ENCODE measurements at regions not wholly inside any gene's neighbourhood (a gene's known extent, or its start where the extent isn't known, plus 50 kb on each side); places are given as distances from the start of the nearest gene placed in this dataset.

GRCh38 chr1:106995970-106996369, 60.5 kb upstream of the PRMT6 start:
- no peak for ATAC-seq
- Histone ChIP-seq H3K4me3 (no peak overlapping the region), H3K27me3 (no peaks in the 10 kb centered on the region), H3K36me3 (no peaks in the 10 kb centered on the region), H3K4me1 (no peaks in the 10 kb centered on the region), H3K9me3 (no peaks in the 10 kb centered on the region), H3K27ac (no peak overlapping the region)
- intact Hi-C loops (cut with DNase I) = no loop called here
- no peak for TF ChIP-seq CTCF (IDR thresholded peaks at IDR 0.05)
- DNase-seq = no peak

- H3K9me3 ChIP-seq = no peaks in the 10 kb centered on the region
- H3K27me3 ChIP-seq = no peaks in the 10 kb centered on the region
- no peaks in the 10 kb centered on the region for H3K4me1 ChIP-seq
- H3K4me3 ChIP-seq = no peak overlapping the region
- ATAC-seq (no peak), DNase-seq (no peak)
- H3K36me3 ChIP-seq = no peaks in the 10 kb centered on the region
- TF ChIP-seq CTCF (IDR thresholded peaks at IDR 0.05) = no peak
- H3K27ac ChIP-seq = no peak overlapping the region
- intact Hi-C loops (cut with DNase I) = no loop called here
These were observed 58.0 kb upstream of the PRMT6 start for GRCh38 chr1:106998431-106999002.

GRCh38 chr1:107000902-107001301, 55.6 kb upstream of the PRMT6 start:
- ATAC-seq (no peak), DNase-seq (no peak)
- Histone ChIP-seq H3K9me3 (no peaks in the 10 kb centered on the region), H3K27ac (no peak overlapping the region), H3K27me3 (no peaks in the 10 kb centered on the region), H3K36me3 (no peaks in the 10 kb centered on the region), H3K4me3 (no peak overlapping the region), H3K4me1 (no peaks in the 10 kb centered on the region)
- TF ChIP-seq CTCF (IDR thresholded peaks at IDR 0.05) = no peak
- intact Hi-C loops (cut with DNase I) = no loop called here

GRCh38 chr1:107003972-107004371, 52.5 kb upstream of the PRMT6 start:
- no peak for TF ChIP-seq CTCF (IDR thresholded peaks at IDR 0.05)
- H3K27me3 ChIP-seq = no peaks in the 10 kb centered on the region
- no peak overlapping the region for H3K27ac ChIP-seq
- no peaks in the 10 kb centered on the region for H3K36me3 ChIP-seq
- no peak for ATAC-seq
- H3K4me3 ChIP-seq = no peak overlapping the region
- no peaks in the 10 kb centered on the region for H3K4me1 ChIP-seq
- DNase-seq = no peak
- intact Hi-C loops (cut with DNase I) = no loop called here
- no peaks in the 10 kb centered on the region for H3K9me3 ChIP-seq

GRCh38 chr1:107004421-107004820, 52.1 kb upstream of the PRMT6 start:
- no peak for TF ChIP-seq CTCF (IDR thresholded peaks at IDR 0.05)
- Histone ChIP-seq H3K4me3 (no peak overlapping the region), H3K27ac (no peak overlapping the region), H3K4me1 (no peaks in the 10 kb centered on the region), H3K36me3 (no peaks in the 10 kb centered on the region), H3K27me3 (no peaks in the 10 kb centered on the region), H3K9me3 (no peaks in the 10 kb centered on the region)
- no peak for ATAC-seq
- no peak for DNase-seq
- intact Hi-C loops (cut with DNase I) = no loop called here

Measured in upper lobe of right lung (tissue), 1 donor.